ENCODE measurements at regions not wholly inside any gene's neighbourhood (a gene's known extent, or its start where the extent isn't known, plus 50 kb on each side); places are given as distances from the start of the nearest gene placed in this dataset.
"Not testable (repeated sequence)": the region's sequence is repeated elsewhere in the genome, so short reads cannot be mapped to it uniquely, and the experiment has no call there.

- TF ChIP-seq CTCF (IDR thresholded peaks at IDR 0.05; ENCODE audit: insufficient read depth, missing control alignments), result no peak
These were observed 580.9 kb downstream of the GLRX3 start for GRCh38 chr10:130717083-130717482.

GRCh38 chr10:130718744-130719447 is 582.7 kb downstream of the GLRX3 start:
- not testable (repeated sequence) for FAIRE-seq; DNase-seq (ENCODE audit: insufficient read length, low spot score)

More at GRCh38 chr10:130717083-130717482, 580.9 kb downstream of the GLRX3 start:
- FAIRE-seq, result no peak
- no peak for DNase-seq (ENCODE audit: insufficient read length, low spot score)

- no peak for TF ChIP-seq CTCF (IDR thresholded peaks at IDR 0.05; ENCODE audit: insufficient read depth, missing control alignments)
- DNase-seq (ENCODE audit: insufficient read length, low spot score) (no peak), FAIRE-seq (no peak)
These were observed 583.2 kb downstream of the GLRX3 start for GRCh38 chr10:130719448-130719752.

GRCh38 chr10:130720235-130720634 is 584.0 kb downstream of the GLRX3 start:
- DNase-seq (ENCODE audit: insufficient read length, low spot score) (no peak), FAIRE-seq (no peak)
- no peak for TF ChIP-seq CTCF (IDR thresholded peaks at IDR 0.05; ENCODE audit: insufficient read depth, missing control alignments)

GRCh38 chr10:130721971-130722370 is 585.8 kb downstream of the GLRX3 start:
- no peak for TF ChIP-seq CTCF (IDR thresholded peaks at IDR 0.05; ENCODE audit: insufficient read depth, missing control alignments)
- DNase-seq (ENCODE audit: insufficient read length, low spot score), result no peak
- no peak for FAIRE-seq

GRCh38 chr10:130723704-130724103 is 587.5 kb downstream of the GLRX3 start:
- FAIRE-seq, result no peak

GRCh38 chr10:130725474-130725970 is 586.0 kb downstream of the TCERG1L start:
- FAIRE-seq, result no peak
- no peak for DNase-seq (ENCODE audit: insufficient read length, low spot score)
- no peak for TF ChIP-seq CTCF (IDR thresholded peaks at IDR 0.05; ENCODE audit: insufficient read depth, missing control alignments)

More at GRCh38 chr10:130723704-130724103, 587.5 kb downstream of the GLRX3 start:
- TF ChIP-seq CTCF (IDR thresholded peaks at IDR 0.05; ENCODE audit: insufficient read depth, missing control alignments), result no peak
- DNase-seq (ENCODE audit: insufficient read length, low spot score), result no peak

Data from D721Med (cell line).